ENCODE measurements at regions not wholly inside any gene's neighbourhood (a gene's known extent, or its start where the extent isn't known, plus 50 kb on each side); places are given as distances from the start of the nearest gene placed in this dataset.

GRCh38 chr21:35373998-35374397, 324.9 kb upstream of the RUNX1 start:
- TF ChIP-seq, protein P1, sequence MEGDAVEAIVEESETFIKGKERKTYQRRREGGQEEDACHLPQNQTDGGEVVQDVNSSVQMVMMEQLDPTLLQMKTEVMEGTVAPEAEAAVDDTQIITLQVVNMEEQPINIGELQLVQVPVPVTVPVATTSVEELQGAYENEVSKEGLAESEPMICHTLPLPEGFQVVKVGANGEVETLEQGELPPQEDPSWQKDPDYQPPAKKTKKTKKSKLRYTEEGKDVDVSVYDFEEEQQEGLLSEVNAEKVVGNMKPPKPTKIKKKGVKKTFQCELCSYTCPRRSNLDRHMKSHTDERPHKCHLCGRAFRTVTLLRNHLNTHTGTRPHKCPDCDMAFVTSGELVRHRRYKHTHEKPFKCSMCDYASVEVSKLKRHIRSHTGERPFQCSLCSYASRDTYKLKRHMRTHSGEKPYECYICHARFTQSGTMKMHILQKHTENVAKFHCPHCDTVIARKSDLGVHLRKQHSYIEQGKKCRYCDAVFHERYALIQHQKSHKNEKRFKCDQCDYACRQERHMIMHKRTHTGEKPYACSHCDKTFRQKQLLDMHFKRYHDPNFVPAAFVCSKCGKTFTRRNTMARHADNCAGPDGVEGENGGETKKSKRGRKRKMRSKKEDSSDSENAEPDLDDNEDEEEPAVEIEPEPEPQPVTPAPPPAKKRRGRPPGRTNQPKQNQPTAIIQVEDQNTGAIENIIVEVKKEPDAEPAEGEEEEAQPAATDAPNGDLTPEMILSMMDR (IDR thresholded peaks at IDR 0.05) = no peak
- TF ChIP-seq POLR2A (IDR thresholded peaks at IDR 0.05) = no peak

All from upper lobe of left lung (tissue), 4 donors.